GM13977 (cell line): ENCODE measurements at regions not wholly inside any gene's neighbourhood (a gene's known extent, or its start where the extent isn't known, plus 50 kb on each side); places are given as distances from the start of the nearest gene placed in this dataset.

Source experiments
- DNase-seq: peaks from one replicate; pipeline ENCODE4 v3.0.0; 2012; ENCODE audit warnings: low spot score
- CTCF ChIP-seq: IDR thresholded peaks from 2 replicates; pipeline ENCODE4 v1.5.1; 2012; ENCODE audit warnings: mild to moderate bottlenecking, control low read depth; ENCODE audit not compliant: insufficient read depth; ENCODE audit errors: extremely low read depth, missing control alignments
- in situ Hi-C: fragments of 300-500 bp; cut with MboI; formaldehyde crosslinking; loops from one replicate; pipeline ENCODE4 v1.12.0; 2022; ENCODE audit warnings: low sequenced_read_pairs, low pct_unique_long_range_greater_than_20kb, mixed read lengths, inconsistent platforms; ENCODE audit not compliant: unreplicated experiment

GRCh38 chr9:110133059-110133458, 74.9 kb downstream of the C9orf152 start:
- in situ Hi-C loops = no loop called here
- no peak for DNase-seq
- TF ChIP-seq CTCF = no peak

- no peak for TF ChIP-seq CTCF
- in situ Hi-C loops = no loop called here
- no peak for DNase-seq
These were observed 74.2 kb downstream of the C9orf152 start for GRCh38 chr9:110133608-110134210.

- TF ChIP-seq CTCF = no peak
- no peak for DNase-seq
- in situ Hi-C loops = no loop called here
These were observed 72.1 kb downstream of the C9orf152 start for GRCh38 chr9:110135846-110136245.

GRCh38 chr9:110136802-110137201, 71.2 kb downstream of the C9orf152 start:
- in situ Hi-C loops = no loop called here
- DNase-seq = no peak
- TF ChIP-seq CTCF = no peak

GRCh38 chr9:110140276-110140675, 67.7 kb downstream of the C9orf152 start:
- in situ Hi-C loops = no loop called here
- no peak for TF ChIP-seq CTCF
- DNase-seq = no peak

GRCh38 chr9:110141227-110141793, 66.6 kb downstream of the C9orf152 start:
- TF ChIP-seq CTCF = no peak
- no peak for DNase-seq
- in situ Hi-C loops = no loop called here
